GM19238 (cell line): ENCODE measurements at regions not wholly inside any gene's neighbourhood (a gene's known extent, or its start where the extent isn't known, plus 50 kb on each side); places are given as distances from the start of the nearest gene placed in this dataset.

Experiments used
- DNase-seq: peaks from one replicate; pipeline ENCODE4 v3.0.0; 2011; ENCODE audit warnings: low spot score; ENCODE audit not compliant: insufficient read length

DNA sequence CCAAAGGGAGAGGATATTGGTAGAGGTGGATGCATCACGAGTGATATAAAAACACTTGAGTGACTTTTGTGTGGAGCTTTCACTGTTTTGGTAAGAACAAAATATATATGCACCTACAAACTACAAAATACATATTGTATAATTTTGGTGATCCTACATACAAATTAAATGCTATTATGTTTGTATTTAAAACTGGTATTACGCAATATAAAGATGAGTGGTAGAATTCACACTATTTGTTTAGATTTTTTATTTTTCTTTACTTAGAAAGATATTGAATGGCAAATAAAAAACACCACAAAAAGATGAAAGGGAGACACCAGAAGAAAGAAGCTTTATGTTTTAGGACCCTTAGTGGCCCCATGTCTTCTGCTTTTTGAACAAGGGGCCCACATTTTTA is 770.7 kb upstream of the ID2 start:
- no peak for DNase-seq

DNA sequence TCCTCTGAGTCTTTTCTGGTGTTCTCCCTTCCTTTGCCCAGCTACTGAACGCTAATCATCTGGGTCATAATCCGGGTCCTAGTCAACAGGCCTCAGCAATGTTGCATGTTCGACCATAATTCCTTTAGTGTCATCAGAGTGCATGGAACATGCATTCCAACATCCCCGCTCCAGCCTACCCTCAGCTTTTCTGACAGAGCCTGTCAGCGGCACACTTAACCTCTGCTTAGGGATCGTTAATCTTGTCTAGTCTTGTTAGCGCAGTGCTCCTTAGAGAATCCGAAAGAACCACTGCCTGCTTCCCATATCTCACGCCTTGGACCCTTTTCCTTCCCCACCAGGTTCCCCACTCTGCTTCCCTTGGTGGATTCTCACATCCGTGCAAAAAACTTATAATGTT is 767.9 kb upstream of the ID2 start:
- no peak for DNase-seq

DNA sequence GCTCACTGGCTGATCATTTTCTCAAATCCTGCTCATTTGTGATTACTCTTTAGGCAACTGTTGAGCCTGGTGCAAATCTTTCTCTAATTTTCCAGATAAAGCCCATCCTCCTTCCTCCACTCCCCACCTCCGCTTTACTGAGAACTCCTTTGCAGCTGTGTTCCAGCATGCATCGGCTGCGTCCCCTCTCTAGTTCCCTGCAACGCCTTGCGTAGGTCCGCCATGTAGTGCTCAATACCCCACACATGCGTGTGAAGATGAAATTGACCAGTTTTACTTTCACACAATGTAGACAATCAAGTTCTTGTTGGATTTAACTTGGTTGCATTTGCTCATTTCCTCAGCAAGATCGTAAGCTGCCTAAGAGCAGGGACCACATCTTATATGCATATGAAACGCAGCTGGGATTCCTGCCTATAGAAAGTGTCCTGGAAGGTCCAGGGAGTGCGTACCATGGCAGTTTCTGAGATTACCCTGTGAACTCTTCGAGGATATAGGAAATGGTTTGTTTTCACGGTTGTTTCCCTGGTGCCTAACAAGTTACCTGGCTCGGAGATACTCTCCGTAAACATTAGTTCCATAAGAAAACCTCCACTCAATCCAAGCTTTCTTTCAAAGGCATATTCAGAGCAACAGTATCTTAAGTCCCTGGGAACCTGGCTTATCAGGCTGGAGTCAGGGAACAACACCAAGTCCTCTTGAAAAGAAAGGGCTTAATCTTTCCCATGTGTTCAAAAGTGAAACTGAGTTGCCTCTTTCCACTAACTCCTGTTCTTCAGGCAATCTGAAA is 766.4 kb upstream of the ID2 start:
- DNase-seq = no peak

DNA sequence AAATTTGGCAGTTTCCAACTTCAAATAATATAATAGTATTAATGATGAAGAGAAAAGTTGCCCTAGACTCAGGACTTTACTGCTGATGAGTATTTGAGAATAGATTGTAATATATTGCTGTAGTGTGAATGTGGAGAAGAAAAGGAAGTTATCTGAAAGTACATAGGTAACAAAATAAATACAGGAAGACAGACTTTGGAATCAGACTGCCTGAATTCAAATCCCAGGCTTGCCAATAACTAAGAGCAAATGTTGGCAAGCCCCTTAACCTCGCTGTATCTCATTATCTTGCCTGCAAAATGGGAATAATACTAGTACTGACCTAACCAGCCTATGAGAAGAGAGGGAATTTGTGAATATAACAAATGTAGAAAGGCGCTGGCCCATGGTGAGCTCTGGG is 765.2 kb upstream of the ID2 start:
- DNase-seq = no peak

DNA sequence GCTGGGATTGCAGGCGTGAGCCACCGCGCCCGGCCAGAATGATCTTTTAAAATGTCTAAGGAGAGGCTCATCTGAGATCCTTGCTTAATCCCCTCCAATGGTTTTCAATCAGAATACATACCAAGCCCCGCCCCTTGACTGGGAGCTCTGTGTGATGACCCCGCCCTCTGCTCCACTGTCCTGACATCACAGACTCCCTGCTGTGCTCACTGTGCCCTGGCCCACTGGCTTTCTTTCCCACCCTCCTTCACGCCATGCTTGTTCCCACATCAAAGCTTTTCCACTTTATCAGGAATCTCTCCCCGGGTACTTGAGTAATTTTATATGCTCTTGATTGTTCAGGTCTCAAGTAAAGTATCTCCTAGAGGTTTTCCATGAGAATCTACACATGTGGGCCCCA is 762.3 kb upstream of the ID2 start:
- no peak for DNase-seq

DNA sequence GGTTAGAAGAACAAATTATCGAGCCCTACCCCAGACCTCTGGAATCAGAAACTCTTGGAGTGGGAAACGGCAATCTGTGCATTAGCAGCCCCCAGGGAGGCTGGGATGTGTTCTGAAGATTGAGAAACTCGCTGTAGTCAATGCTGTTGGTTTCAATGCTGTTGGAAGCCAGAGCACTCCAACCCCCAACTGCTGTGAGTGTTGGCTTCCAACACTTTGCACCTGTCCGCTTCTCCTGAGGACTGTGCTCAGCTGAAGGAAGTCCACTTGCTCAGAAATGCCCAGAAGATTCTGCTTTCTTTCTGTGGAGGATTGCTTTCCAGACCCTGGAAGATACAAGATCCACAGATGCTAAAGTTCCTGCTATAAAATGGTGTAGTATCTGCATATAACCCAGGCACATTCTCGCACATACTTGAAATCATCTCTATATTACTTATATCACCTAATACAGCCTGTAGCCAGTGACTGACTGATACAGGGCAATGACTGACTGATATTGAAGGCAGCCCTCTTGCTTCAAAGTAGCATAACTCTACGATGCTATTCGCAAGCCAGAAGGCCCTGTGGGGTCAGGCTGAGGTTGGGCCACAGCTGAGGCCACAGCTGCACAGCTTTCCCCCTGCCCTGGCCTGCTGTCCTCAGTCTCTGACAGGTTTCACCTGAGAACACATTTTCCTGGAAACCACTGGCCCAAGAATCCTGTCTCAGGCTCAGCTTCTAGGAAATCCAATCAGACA is 757.7 kb upstream of the ID2 start:
- no peak for DNase-seq

DNA sequence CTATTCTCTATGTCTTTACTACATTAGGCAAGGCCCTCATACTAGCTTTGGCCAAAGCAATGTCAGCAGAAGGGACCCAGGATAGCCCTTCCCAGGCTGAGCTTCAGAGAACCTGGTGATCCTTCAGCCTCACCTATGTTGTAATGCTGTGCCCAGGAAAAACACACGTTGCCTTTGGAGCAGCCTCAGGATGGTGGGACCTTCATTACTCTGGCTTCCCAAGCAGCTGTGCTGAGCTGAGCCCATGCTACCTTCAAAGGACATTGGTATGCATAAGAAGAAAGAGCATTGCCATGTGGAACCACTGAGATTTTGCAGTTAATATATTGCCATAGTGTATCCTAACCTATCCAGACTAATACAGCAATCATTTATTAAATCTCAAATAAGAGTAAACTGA is 756.4 kb upstream of the ID2 start:
- no peak for DNase-seq

DNA sequence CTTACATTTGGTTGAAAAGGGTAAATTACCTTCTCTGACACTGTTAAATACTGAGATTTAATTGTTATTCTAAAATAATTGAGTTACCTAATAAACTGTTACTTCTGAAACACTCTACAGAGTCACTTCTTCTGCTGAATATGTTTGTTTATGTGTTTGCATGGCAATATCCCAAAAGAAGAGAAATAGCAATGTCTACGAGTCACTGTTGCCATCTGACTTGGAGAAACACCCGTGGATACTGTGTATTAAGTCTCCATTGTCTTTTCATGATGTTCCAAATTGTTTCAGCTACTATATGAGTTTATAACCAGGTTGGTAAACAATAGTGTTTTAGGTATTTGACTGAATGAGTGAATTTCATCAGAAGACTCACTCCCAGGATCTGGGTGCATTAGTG is 754.2 kb upstream of the ID2 start:
- DNase-seq = no peak

DNA sequence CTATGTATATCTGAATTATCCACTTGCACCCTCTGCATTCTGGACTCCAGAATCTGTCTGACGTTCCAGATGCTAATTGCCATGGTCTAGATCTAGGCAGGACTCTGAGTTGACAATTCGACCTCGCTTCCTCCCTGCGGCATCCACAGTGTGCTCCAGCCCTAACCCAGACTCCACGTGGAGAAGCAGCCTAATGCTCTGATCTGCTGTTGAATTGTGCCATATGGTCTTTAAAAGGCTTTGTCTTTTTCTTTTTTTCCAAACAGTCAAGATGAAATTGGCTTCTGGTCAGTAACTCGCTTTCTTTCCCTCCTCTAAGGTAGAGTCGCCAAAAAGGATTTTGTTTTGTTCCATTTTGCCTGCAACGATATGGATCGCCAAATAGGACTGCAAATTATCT is 752.6 kb upstream of the ID2 start:
- DNase-seq = no peak

DNA sequence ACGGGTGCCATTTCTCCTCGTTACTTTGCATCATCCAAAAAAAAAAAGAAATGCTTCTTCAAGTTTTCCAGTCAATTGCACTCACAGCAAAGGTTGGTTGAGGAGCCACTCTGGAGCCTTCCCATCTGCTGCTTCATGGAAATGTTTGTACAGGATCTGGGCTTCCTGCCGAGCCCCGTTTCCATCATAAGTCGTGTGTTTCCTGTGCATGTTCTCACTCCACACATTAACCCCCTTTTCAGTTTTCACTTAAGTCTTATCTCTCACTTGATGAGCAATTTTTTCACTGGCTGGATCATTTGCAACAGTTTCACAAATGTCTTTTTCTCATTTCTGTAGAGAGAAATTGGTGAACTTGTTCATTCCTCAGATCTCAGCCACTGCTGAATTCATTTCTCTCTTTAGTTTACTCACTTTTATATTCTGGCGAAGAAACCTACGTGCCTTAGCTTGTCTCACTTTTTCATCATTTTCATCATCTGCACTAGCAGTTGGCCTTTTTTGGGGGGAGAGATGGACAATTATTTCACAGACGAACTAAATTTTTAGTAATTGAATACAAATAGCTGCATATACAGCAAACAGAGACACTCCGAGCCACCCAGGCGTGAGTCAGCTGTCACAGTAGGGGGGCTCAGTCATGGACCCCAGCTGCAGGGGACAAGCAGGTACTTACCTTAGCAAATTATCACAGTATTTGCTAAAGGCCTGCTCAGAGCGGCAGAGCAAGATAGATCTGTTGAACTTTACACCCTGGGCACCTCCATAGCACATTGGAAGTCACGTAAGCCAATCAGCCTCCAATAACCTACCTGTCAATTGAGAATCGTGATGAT is 750.8 kb upstream of the ID2 start:
- DNase-seq = no peak

DNA sequence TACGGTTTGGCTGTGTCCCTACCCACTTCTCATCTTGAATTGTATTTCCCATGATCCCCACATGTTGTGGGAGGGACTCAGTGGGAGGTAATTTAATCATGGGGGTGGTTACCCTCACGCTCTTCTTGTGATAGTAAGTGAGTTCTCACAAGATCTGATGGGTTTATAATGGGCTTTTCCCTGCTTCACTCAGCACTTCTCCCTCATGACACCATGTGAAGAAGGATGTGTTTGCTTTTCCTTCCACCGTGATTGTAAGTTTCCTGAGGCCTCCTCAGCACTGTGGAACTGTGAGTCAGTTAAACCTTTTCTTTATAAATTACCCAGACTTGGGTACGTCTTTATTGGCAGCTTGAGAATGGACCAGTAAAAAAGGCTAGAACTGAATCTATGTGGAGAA is 750.0 kb upstream of the ID2 start:
- no peak for DNase-seq

DNA sequence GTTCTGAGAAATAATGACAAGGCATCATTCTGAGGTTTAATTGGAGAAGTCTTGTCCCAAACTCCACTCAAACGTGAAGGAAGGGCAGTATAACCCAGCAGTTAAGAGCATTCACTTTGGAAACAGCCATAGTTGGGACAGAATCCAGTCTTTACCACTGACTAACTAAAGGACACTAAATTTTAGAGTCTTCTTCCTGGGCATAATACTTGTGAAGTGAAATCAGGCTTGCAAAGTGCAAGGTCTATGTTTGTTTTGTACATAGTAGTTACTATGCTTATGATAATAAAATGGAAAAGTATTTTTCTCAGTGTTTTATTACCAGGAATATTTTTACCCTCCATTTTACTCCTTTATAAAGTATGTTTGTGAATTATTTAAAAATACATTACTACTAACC is 748.2 kb upstream of the ID2 start:
- DNase-seq = no peak

DNA sequence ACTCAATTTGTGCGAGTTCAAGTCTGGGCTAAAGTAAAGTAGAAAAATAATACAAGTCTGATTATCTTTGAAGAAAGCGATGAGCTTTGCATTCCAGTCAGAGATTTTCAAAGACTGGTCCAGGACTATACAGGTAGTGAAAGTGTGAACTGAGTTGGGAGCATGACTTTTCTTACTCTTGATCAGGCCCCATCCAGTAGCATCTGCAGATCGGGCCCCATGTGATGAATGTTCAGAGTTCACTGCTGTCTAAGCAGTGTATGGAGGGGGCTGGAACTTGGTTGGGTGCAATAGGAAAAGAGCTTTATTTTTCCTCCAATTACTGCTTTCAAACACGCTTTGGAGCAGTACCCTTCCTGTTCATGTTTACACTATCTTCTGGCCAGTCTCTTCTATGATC is 747.4 kb upstream of the ID2 start:
- DNase-seq = no peak

DNA sequence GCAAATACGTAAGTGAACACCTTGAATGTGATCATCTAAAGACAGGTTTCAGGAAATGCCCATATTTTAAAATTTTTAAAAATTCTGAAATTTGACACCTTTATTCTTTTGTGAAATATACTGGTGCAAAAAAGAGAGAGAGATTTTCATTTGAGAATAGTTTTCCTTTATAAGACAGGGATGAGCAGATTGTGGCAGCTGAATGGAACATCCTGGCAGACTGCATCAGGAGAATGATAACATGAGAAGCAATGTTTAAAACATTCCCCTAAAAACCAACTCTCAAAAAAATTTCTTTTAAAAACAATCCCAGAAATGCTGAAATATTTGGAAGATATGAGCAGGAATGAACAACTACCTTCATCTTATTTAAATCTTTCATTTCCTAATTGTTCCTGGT is 744.8 kb upstream of the ID2 start:
- no peak for DNase-seq

DNA sequence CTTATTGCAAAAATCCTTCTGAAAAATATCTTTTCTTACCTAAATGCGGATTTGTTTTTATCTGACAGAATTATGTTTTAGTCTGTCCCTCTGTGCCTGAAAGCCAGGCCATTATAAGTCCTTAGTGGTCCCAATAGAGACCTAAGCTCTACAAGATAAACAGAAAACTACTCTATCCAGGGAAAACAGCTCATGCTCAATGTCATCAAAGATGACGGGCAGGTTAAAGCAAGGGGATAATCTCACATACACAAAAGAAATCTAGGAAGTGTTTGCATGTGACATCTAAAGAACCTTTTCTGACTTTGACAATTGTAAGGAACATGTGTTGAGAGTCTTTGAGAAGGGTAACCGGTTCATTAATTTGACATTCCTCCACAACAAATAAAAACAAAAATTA is 741.1 kb upstream of the ID2 start:
- no peak for DNase-seq

DNA sequence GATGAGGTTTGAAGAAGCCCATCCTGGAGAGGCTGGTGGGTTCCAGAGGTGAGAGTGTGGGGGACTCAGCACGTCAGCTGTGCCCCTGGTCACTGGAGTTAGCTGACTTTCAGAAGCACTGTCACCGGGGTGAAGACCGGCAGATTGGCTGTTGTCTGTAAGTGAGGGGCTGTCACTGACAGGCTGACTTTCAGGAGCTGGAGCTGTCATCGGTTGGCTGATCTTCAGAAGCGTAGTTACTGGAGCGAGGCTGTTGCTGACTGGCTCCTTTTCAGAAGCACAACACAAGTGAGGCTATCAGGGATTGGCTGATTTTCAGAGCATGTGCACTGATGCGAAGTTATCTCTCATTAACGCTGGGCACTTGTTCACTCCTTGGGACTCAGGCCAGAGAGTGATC is 738.4 kb upstream of the ID2 start:
- DNase-seq = no peak

DNA sequence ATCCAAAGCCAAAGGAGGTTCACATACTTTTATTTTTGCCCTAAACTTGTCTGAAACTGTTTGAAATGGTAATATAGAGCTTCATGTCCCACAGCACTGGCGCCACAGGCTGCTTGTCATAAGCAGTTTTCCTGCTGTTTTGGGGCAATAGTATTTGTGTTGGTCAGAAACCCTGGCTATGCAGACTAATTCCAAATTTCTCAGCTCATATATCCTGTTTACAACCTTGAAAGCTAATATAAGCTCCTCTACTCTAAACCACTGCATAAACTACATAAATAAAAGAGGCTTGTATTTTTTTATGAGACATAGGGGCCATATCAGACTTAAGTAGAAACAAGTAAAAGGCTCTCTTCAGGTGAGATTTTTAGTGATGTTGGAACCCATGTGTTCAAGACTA is 736.8 kb upstream of the ID2 start:
- DNase-seq = no peak

DNA sequence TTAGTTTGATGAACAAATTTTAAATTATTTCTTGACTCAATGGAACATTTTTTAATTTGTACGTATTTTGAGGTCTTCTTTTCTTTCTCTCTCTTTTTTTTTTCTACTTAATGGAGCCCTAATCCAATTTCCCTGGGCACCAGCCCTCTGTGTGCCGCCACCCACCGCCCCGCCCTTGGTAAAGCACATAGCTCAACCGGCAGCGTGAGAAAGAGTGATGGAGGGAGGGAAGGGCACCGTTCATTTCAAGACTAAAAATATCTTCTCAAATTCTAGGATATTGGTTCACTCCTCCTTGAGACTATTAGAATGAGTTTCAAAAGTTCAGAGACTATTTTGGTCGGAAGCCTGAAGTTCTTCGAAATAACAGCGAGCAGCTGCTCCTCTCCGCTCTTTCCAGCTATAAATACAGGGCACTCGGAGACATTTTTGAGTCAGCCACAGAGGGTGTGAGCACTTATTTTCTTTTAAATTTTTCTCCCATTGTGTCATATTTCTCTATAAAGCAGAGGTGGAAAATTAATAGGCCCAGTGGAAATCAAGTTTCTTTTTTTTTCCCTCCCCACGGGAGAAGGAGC is 731.7 kb upstream of the ID2 start:
- no peak for DNase-seq

DNA sequence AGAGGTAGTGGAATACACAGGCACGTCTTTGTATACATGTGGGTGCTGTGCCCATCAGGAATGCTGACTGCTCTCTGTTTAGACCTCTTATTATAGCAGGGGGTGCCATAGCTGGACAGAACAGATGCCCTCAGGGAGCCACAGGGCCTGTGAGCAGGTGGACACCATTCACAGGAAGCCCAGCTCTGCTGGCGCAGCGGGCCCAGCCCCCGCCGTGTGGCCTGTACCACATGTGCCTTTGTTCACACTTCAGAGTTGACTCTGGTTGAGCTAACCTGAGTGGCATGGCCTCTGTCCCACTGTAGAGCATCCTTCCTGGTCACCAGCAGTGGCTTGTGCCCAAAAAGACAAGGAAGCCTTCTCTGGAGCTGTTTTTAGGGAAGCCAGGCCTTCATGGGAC is 730.9 kb upstream of the ID2 start:
- DNase-seq = no peak

DNA sequence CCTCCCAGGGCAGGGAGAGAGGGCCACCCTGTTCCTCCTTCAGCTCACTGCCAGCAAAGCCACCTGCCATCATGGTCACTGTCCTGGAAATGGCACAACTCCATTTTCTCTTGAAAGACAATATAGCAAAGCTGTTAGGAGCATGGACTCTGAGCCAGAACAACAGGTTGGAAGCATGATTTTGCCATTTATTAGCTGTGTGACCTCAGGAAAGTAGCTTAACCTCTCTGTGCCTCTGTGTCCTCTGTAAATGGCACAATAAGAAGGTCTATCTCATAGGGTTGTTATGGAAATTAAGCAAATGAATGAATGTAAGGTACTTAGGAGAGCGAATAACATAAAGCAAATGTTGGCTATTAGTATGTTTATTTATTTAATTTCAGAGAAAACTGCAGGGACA is 730.4 kb upstream of the ID2 start:
- DNase-seq = no peak

DNA sequence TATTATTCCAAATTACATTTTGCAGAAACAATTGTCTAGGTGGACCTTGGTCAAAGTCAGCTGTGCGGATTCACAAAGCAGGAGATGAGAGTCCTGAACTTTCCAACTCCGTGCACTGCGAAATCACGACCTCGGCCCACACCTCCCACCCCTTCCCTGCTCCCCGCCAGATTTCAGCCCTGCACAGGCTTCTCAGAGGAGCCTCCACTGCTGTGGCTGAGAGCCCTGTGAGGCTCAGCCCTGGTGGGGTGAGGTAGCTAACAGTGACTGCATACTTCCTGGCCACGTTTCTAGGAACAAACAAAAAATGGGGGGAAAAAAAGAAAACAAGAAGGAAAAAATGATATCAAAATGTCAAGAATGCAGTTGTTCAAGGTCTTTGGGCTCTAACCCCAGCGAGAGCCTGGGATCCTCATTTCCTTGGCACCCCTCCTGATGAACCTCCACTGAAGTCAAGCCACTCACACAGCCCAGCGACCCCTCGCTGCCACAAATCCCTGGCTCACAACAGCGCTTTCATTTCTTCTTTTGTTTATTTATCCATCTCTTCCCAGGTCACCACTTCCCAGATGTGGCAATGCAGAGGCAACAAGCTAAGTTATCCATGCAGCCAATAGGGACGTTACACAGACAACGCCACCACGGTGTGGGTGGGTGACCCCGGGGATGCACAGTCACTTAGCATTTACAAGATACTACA is 729.7 kb upstream of the ID2 start:
- no peak for DNase-seq
